ENCODE measurements at regions not wholly inside any gene's neighbourhood (a gene's known extent, or its start where the extent isn't known, plus 50 kb on each side); places are given as distances from the start of the nearest gene placed in this dataset.

DNA sequence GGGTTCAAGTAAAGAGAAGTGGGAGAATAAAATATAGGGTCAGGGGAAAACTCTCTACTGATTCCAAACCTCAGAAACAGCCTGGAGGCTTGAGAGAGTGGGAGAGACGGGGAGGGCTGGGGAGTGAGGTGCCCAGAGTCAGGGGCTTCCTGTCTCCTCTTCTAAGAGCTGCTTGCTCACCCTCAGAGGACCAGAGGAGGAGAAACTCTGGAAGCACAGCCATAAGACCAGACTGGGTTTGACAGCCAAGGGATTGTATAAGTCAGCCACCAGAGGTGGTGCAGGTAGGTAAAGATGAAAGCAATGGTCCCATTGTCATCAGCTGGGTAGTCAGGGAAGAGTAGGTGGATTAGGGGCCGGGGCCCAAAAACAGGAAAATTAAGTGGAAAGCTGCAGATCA, 259.4 kb downstream of the TNS1 start:
- H3K4me1 ChIP-seq (ENCODE audit: insufficient read depth, low read length, poor library complexity, severe bottlenecking) = no peaks in the 10 kb centered on the region
- POLR2A ChIA-PET (ENCODE audit: low non-redundant PET) = no interaction called here
- TF ChIP-seq, protein P1, sequence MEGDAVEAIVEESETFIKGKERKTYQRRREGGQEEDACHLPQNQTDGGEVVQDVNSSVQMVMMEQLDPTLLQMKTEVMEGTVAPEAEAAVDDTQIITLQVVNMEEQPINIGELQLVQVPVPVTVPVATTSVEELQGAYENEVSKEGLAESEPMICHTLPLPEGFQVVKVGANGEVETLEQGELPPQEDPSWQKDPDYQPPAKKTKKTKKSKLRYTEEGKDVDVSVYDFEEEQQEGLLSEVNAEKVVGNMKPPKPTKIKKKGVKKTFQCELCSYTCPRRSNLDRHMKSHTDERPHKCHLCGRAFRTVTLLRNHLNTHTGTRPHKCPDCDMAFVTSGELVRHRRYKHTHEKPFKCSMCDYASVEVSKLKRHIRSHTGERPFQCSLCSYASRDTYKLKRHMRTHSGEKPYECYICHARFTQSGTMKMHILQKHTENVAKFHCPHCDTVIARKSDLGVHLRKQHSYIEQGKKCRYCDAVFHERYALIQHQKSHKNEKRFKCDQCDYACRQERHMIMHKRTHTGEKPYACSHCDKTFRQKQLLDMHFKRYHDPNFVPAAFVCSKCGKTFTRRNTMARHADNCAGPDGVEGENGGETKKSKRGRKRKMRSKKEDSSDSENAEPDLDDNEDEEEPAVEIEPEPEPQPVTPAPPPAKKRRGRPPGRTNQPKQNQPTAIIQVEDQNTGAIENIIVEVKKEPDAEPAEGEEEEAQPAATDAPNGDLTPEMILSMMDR (conservative IDR thresholded peaks at IDR 0.05; ENCODE audit: low read depth, low read length) = no peak
- TF ChIP-seq EZH2 (IDR thresholded peaks at IDR 0.05; ENCODE audit: borderline replicate concordance, low read depth, low read length, poor library complexity, severe bottlenecking) = no peak
- H3K27me3 ChIP-seq (replicated peaks; ENCODE audit: insufficient read depth, low read depth, low read length, poor library complexity) = no peaks in the 10 kb centered on the region
- no peaks in the 10 kb centered on the region for H3K9me3 ChIP-seq (ENCODE audit: low read depth, low read length, poor library complexity, severe bottlenecking)
- H3K4me3 ChIP-seq (ENCODE audit: low read depth, low read length, poor library complexity, severe bottlenecking) = no peak overlapping the region
- no peaks in the 10 kb centered on the region for H3K36me3 ChIP-seq (ENCODE audit: insufficient read depth, low read length, poor library complexity, severe bottlenecking)
- H3K27ac ChIP-seq (ENCODE audit: low read depth, low read length, poor library complexity, severe bottlenecking) = no peak overlapping the region
- BruUV-seq (replicated peaks) = no TSS peak
- DNase-seq (ENCODE audit: low spot score) = no peak
- CTCF ChIA-PET = no interaction called here
- intact Hi-C loops (cut with micrococcal nuclease; ENCODE audit: unreplicated experiment) = no loop called here

DNA sequence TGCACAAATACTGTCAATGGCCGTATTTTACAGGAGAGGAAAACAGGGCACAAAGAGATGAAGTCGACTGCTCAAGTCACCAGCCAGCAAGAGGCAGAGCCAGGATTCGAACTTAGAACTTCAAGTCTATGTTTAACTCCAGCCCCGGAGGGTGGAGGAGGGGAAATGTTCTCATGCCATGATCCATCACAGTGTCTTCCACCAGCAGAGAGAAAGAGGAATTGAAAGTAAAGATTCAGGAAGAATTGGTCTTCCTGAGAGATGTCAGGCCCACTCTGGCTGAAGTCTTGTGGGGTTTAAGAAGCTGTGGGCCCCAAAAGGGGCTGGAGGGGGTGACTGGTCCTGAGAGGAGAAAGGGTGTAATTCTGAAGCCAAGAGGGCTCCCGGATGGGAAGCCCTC, 260.0 kb downstream of the TNS1 start:
- ChIA-PET CTCF (no interaction called here), POLR2A (ENCODE audit: low non-redundant PET) (no interaction called here)
- intact Hi-C loops (cut with micrococcal nuclease; ENCODE audit: unreplicated experiment) = no loop called here
- TF ChIP-seq, protein P1 (conservative IDR thresholded peaks at IDR 0.05; ENCODE audit: low read depth, low read length) = no peak
- no peak for TF ChIP-seq EZH2 (IDR thresholded peaks at IDR 0.05; ENCODE audit: borderline replicate concordance, low read depth, low read length, poor library complexity, severe bottlenecking)
- Histone ChIP-seq H3K27me3 (replicated peaks; ENCODE audit: insufficient read depth, low read depth, low read length, poor library complexity) (no peaks in the 10 kb centered on the region), H3K27ac (ENCODE audit: low read depth, low read length, poor library complexity, severe bottlenecking) (no peak overlapping the region), H3K9me3 (ENCODE audit: low read depth, low read length, poor library complexity, severe bottlenecking) (no peaks in the 10 kb centered on the region), H3K4me1 (ENCODE audit: insufficient read depth, low read length, poor library complexity, severe bottlenecking) (no peaks in the 10 kb centered on the region), H3K36me3 (ENCODE audit: insufficient read depth, low read length, poor library complexity, severe bottlenecking) (no peaks in the 10 kb centered on the region), H3K4me3 (ENCODE audit: low read depth, low read length, poor library complexity, severe bottlenecking) (no peak overlapping the region)
- BruUV-seq (replicated peaks) = no TSS peak
- DNase-seq (ENCODE audit: low spot score) = no peak

DNA sequence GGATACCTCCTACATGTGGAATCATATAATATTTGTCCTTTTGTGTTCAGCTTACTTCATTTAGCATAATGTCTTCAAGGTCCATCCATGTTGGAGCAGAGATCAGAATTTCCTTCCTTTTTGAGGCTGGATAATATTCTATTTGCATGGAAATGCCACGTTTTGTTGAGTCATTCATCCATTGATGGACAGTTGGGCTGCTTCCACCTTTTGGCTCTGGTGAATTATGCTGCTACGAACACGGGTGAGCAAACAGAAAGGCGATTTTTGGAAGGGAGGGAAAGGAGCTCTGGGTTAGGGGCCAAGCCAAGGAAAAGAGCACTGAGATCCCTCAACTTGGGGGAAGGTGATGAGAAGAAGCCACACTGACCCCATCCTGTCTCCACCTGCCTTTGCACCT, 260.5 kb downstream of the TNS1 start:
- Histone ChIP-seq H3K27ac (ENCODE audit: low read depth, low read length, poor library complexity, severe bottlenecking) (no peak overlapping the region), H3K36me3 (ENCODE audit: insufficient read depth, low read length, poor library complexity, severe bottlenecking) (no peaks in the 10 kb centered on the region), H3K4me1 (ENCODE audit: insufficient read depth, low read length, poor library complexity, severe bottlenecking) (no peaks in the 10 kb centered on the region), H3K9me3 (ENCODE audit: low read depth, low read length, poor library complexity, severe bottlenecking) (no peaks in the 10 kb centered on the region), H3K27me3 (replicated peaks; ENCODE audit: insufficient read depth, low read depth, low read length, poor library complexity) (no peaks in the 10 kb centered on the region), H3K4me3 (ENCODE audit: low read depth, low read length, poor library complexity, severe bottlenecking) (no peak overlapping the region)
- CTCF ChIA-PET = no interaction called here
- POLR2A ChIA-PET (ENCODE audit: low non-redundant PET) = no interaction called here
- TF ChIP-seq EZH2 (IDR thresholded peaks at IDR 0.05; ENCODE audit: borderline replicate concordance, low read depth, low read length, poor library complexity, severe bottlenecking) = no peak
- TF ChIP-seq, protein P1 (conservative IDR thresholded peaks at IDR 0.05; ENCODE audit: low read depth, low read length) = no peak
- no peak for DNase-seq (ENCODE audit: low spot score)
- intact Hi-C loops (cut with micrococcal nuclease; ENCODE audit: unreplicated experiment) = no loop called here
- no TSS peak for BruUV-seq (replicated peaks)
